GM19372 (cell line): ENCODE measurements at regions not wholly inside any gene's neighbourhood (a gene's known extent, or its start where the extent isn't known, plus 50 kb on each side); places are given as distances from the start of the nearest gene placed in this dataset.

ENCODE experiments used
- ATAC-seq: cut with Tn5 transposase; IDR thresholded peaks from one replicate; pipeline ENCODE4 v1.9.1; 2021; ENCODE audit warnings: mild to moderate bottlenecking, low read depth, moderate library complexity; ENCODE audit not compliant: unreplicated experiment

- no peak for ATAC-seq
Observed at GRCh38 chr7:25544254-25544653, 316.0 kb upstream of the NPVF start.

GRCh38 chr7:25545124-25546008, 317.1 kb upstream of the NPVF start:
- no peak for ATAC-seq

GRCh38 chr7:25546306-25546705, 318.0 kb upstream of the NPVF start:
- no peak for ATAC-seq

- ATAC-seq, result no peak
Observed at GRCh38 chr7:25549271-25549921, 321.1 kb upstream of the NPVF start.

- ATAC-seq, result no peak
Observed at GRCh38 chr7:25550149-25550548, 321.9 kb upstream of the NPVF start.

GRCh38 chr7:25552998-25553397, 324.7 kb upstream of the NPVF start:
- no peak for ATAC-seq

GRCh38 chr7:25553580-25554291, 325.4 kb upstream of the NPVF start:
- ATAC-seq, result no peak

GRCh38 chr7:25557379-25557917, 329.2 kb upstream of the NPVF start:
- ATAC-seq, result no peak

GRCh38 chr7:25557930-25558329, 329.6 kb upstream of the NPVF start:
- ATAC-seq, result no peak

- ATAC-seq, result no peak
Observed at GRCh38 chr7:25558605-25559004, 330.3 kb upstream of the NPVF start.

GRCh38 chr7:25559581-25560367, 331.5 kb upstream of the NPVF start:
- no peak for ATAC-seq

- no peak for ATAC-seq
Observed at GRCh38 chr7:25562673-25563182, 334.4 kb upstream of the NPVF start.

GRCh38 chr7:25565002-25565401, 336.7 kb upstream of the NPVF start:
- no peak for ATAC-seq

- no peak for ATAC-seq
Observed at GRCh38 chr7:25565949-25566348, 337.7 kb upstream of the NPVF start.

- no peak for ATAC-seq
Observed at GRCh38 chr7:25567430-25567829, 339.1 kb upstream of the NPVF start.

GRCh38 chr7:25569765-25570164, 341.5 kb upstream of the NPVF start:
- ATAC-seq, result peak; percentile 58

GRCh38 chr7:25572423-25572822, 344.1 kb upstream of the NPVF start:
- ATAC-seq, result no peak

- ATAC-seq, result no peak
Observed at GRCh38 chr7:25574828-25575227, 346.5 kb upstream of the NPVF start.

- no peak for ATAC-seq
Observed at GRCh38 chr7:25575634-25576033, 347.3 kb upstream of the NPVF start.
